Choroid plexus epithelial cell (primary cell): ENCODE measurements at regions not wholly inside any gene's neighbourhood (a gene's known extent, or its start where the extent isn't known, plus 50 kb on each side); places are given as distances from the start of the nearest gene placed in this dataset.

Source experiments
- DNase-seq: peaks from one replicate; pipeline ENCODE4 v3.0.0-alpha.2; 2010; ENCODE audit warnings: low read depth
- H3K4me3 ChIP-seq: 2 replicates; pipeline ENCODE4 v1.5.1; 2011; ENCODE audit warnings: low read depth, mild to moderate bottlenecking, control low read depth, low read length, moderate library complexity
- CTCF ChIP-seq: conservative IDR thresholded peaks from 2 replicates; pipeline ENCODE4 v1.5.1; 2011; ENCODE audit warnings: low read depth, mild to moderate bottlenecking, control low read depth, inconsistent platforms, low read length, moderate library complexity

- no peak for DNase-seq
- no peak overlapping the region for H3K4me3 ChIP-seq
- no peak for TF ChIP-seq CTCF
Observed at GRCh38 chr5:74510476-74511075, 130.0 kb downstream of the ENC1 start.

- H3K4me3 ChIP-seq, result no peak overlapping the region
- TF ChIP-seq CTCF, result no peak
- no peak for DNase-seq
Observed at GRCh38 chr5:74507370-74508005, 133.0 kb downstream of the ENC1 start.

- no peak for TF ChIP-seq CTCF
- H3K4me3 ChIP-seq, result no peak overlapping the region
- DNase-seq, result no peak
Observed at GRCh38 chr5:74506119-74506518, 134.4 kb downstream of the ENC1 start.

GRCh38 chr5:74504463-74504862 lies 136.1 kb downstream of the ENC1 start:
- no peak for TF ChIP-seq CTCF
- DNase-seq, result no peak
- no peak overlapping the region for H3K4me3 ChIP-seq

- TF ChIP-seq CTCF, result no peak
- no peak overlapping the region for H3K4me3 ChIP-seq
- DNase-seq, result no peak
Observed at GRCh38 chr5:74502479-74502950, 138.0 kb downstream of the ENC1 start.

GRCh38 chr5:74501674-74502478 lies 138.7 kb downstream of the ENC1 start:
- H3K4me3 ChIP-seq, result no peak overlapping the region
- DNase-seq, result no peak
- TF ChIP-seq CTCF, result no peak
